Dedifferentiated amniotic fluid mesenchymal stem cell (primary cell): ENCODE measurements at regions not wholly inside any gene's neighbourhood (a gene's known extent, or its start where the extent isn't known, plus 50 kb on each side); places are given as distances from the start of the nearest gene placed in this dataset.
A peak's percentile ranks its signal among the peaks of the same experiment; 100 is the strongest.
"Not testable (repeated sequence)": the region's sequence is repeated elsewhere in the genome, so short reads cannot be mapped to it uniquely, and the experiment has no call there.

Experiments
- DNase-seq: peaks from one replicate; pipeline ENCODE4 v3.0.0-alpha.2; 2016; ENCODE audit errors: extremely low spot score

DNA sequence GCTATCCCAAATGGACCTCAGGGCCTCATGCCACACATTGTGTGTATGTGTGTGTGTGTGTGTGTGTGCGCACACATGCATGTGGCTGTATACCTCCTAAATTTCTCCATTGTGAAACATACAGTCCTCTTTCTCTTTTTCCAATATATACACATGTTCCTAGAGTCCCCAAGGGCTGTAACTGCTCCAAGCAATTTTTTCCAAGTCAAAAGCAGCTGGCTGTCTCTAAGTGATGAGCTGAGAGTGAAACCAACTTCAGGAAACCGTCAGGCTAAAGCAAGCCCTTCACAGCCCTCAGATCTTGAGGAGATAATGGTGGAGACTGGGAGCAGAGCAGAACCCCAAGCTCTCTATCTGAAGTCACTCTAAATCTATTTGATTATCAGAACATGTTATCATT is 496.1 kb upstream of the DIPK2B start:
- no peak for DNase-seq

DNA sequence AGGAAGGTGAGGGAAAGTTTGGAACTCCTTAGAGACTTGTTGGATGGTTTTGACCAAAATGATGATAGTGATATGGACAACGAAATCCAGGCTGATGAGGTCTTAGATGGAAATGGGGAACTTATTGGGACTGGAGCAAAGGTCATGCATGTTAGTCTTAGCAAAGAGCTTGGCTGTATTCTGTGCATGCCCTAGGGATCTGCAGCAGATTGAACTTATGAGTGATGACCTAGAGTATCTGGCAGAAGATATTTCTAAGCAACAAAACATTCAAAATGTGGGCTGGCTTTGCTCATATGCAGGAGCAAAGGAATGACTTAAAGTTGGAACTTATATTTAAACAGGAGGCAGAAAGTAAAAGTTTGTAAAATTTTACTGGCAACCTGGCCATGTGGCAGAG is 489.3 kb upstream of the DIPK2B start:
- no peak for DNase-seq

DNA sequence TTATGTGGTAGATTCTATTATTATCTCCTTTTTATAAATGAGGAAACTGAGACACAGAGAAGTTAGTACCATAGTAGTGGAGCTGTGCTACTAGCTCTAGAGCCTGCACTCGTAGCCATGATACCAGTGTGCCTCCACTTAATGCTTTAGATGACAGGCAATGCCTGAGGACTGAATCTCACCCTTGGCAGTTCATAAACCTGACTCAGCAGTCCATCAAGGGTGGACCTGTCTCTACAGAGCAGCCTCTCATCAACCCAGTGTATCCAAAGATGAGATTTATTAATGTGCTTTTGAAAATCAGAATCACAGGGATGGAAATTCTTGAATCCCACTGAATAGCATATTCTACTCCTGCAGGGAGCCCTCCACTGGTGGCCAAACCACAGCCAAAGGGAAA is 483.2 kb upstream of the DIPK2B start:
- no peak for DNase-seq

DNA sequence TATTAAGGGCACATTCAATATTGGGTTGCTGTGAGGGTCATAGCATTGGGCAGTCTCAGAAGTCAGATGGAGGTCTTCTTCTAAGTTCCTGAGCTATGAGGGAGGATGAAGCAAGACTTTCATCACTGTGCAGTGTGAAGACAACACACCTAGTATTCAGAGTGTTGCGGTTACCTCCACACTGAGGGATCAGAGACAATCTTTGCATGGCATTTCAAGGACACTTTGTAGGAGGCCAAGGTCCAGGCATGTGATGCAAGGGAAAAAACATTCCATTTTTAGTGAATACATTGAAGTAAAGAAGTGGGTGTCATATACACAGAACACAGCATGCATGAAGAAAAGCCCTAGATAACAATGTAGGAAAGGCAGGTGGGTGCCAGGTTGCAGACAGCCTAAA is 481.2 kb upstream of the DIPK2B start:
- no peak for DNase-seq

DNA sequence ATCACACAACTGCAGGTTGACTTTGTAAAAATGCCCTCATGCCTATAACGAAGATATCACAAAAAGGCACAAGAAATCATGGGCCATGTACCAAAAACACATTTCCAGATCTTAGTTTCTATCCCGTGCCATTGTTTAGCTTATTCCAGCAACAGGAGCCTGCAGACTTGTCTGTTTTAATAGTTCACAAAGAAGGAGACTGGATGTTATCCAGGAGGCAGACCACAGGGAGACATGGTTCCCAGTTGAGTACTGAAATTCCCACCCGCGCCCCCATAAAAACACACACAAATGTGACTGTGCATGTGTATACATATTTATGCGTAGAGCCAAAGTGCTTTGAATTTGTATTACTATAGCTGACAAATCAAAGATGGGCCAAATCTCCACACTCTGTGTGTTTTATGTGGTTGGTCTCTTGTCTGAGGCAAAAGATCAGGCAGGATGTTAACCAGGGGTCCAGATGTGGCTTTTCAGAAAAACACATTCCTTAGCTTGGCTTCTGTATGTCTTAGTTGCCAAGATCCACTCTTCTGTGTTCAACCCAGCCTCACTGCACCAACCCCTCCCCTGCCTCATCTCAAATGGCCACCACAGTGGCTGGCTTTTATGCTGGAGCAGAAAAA is 469.2 kb upstream of the DIPK2B start:
- no peak for DNase-seq

DNA sequence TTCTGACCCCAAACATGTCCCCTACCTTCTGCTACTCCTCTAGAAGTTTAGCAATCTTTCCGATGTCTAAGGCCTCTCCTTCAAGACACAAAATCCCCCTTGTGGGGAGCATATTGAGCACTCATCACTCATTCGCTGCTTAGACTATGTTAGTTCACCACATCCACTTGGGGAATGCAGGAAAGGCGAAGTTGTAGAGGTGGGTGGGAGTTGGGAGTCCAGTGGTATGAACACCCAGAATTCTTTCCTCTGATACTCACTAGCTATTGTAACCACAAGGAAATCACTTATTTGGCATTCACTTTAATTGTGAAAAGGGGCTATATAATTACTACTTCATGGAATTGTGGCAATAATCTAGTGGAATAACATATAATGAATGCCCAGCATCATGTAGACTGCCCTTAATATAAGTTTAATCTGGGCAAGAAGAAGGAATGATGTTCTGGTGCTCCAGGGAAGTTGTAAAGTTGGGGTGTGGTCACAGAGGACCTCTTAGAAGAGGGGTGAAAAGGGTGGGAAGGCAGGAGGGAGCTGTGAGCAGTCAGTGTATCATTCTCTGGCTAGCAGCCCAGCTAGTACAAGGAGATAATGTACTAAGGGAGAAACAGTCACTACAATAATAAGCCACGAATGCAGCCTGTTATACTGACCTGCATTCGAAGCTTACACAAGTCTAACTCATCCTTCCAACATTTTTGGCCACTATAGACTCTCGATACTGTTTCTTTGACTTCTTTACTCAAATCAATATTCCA is 468.2 kb upstream of the DIPK2B start:
- peak; percentile 47 for DNase-seq

DNA sequence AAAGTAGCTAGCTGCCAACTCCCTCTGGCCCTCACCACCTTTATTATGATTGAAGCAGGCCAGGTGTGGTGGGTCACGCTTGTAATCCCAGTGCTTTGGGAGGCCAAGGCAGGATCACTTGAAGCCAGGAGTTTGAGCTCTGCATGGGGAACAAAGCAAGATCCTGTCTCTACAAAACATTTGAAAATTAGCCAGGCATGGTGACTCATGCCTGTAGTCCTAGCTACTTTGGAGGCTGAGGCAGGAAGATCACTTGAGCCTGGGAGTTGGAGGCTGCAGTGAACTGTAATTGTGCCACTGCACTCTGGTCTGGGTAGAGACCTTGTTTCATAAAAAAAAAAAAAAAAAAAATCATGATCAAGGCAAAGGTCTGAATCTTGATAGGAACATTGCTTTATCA is 467.0 kb upstream of the DIPK2B start:
- DNase-seq: no peak

DNA sequence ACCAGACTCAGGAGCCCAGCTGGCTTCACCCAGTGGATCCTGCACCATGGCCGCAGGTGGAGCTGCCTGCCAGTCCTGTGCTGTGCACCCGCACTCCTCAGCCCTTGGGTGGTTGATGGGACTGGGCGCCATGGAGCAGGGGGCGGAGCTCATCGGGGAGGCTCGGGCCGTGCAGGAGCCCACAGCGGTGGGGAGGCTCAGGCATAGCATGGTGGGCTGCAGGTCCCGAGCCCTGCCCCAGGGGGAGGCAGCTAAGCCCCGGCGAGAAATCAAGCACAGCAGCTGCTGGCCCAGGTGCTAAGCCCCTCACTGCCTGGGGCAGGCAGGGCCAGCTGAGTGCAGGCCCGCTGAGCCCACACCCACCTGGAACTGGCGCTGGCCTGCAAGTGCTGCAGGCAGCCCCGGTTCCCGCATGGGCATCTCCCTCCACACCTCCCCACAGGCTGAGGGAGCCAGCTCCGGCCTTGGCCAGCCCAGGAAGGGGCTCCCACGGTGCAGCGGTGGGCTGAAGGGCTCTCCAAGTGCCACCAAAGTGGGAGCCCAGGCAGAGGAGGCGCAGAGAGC is 464.1 kb upstream of the DIPK2B start:
- no peak for DNase-seq

DNA sequence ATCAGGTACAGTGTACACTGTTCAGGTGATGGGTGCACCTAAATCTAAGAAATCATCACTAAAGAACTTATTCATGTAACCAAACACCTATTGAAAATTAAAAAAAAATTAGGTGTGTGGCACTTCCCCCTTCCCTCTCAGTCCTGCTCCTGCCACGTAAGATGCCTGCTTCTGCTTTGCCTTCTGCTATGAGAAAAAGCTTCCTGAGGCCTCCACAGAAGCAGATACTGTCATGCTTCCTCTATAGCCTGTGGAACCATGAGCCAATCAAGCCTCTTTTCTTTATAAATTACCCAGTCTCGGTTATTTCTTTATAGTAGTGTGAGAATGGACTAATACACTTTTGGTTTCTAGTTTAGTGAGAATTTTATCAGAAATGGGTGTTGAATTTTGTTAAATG is 459.8 kb upstream of the DIPK2B start:
- DNase-seq: no peak

DNA sequence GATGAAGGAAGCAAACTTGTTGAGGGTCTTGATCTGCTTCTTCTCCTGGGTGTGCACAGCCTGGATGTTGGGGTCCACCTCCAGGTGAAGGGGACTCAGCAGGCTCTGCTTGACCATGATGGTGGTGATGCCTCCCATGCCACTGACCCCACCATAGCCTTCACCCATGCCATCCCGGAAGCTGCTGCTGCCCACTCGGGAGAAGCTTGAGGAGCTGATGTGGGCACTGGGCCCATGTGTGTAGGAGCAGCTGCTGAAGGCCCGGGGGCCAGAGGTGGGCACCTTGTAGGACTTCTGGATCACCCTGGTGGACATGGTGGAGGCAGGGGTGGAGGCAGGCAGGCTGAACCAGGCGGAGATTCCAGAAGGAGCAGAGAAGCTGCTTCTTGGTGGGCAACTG is 432.7 kb upstream of the DIPK2B start:
- DNase-seq: no peak

DNA sequence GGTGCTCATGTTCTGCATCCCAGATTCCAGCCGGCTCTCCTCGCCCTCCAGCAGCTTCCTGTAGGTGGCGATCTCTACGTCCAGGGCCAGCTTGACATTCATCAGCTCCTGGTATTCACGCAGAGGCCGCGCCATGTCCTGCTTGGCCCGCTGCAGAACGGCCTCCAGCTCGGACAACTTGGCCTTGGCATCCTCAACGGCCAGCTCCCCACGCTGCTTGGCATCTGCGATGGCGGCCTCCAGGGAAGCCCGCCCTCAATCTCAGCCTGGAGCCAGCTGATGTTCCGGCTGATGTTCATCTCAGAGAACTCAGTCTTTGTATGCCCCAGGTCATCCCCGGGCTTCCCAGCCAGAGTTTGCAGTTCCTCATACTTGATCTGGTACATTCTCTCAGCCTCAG is 431.8 kb upstream of the DIPK2B start:
- DNase-seq: no peak

DNA sequence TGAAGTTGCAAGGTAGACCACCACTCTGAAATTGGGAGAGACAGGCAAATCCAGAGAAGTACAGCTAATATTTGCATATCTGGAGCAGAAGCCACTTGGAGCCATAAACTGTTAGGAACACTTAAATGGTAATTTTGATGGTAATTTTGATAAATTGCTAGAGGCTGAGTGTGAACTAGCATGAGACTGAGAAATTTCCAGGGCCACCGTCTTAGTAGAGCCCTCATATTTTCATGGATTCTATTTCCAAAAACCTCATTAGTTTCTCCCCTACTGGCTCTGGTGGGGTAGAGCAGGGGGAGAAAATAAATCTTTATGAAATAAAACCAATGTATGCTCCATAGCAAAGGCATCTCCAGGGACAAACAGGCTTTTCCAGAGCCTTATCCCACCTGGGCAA is 429.4 kb upstream of the DIPK2B start:
- no peak for DNase-seq

DNA sequence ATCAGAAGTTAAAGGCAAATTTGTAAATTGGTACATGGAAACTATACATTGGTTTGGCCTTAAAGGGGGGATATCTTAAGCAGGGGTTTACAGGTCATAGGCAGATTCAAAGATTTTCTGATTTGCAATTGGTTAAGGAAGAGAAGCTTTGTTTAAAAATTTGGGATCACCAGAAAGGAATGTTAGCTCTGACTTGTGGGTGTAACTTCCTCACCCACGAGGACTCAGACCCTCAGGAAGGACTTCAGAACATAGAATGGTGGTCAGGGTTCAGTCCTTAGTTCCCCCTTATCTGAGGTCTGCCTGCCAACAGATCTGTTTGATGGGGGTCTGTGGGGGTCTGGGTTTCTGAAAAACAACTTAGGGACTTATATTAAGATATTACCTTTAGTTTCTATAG is 427.4 kb upstream of the DIPK2B start:
- no peak for DNase-seq

DNA sequence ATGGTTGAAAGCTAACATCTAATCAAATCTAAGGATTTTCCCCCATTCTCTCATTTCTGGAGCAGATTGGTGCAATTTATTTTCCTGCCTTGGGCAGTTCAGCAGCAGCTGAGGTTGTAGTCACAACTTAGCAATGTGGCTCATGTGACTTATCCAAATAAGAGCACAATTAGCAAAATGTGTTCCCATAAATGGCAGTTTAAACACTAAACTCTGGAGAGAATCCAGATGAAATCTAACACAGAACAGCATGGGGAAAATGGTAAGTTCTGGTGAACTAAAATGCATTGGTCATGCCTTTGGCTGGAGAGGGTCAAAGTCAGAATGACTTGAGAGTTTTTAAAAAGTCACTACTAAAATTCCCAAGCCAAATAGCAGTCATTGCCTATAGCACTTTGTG is 422.6 kb upstream of the DIPK2B start:
- peak; percentile 75 for DNase-seq

DNA sequence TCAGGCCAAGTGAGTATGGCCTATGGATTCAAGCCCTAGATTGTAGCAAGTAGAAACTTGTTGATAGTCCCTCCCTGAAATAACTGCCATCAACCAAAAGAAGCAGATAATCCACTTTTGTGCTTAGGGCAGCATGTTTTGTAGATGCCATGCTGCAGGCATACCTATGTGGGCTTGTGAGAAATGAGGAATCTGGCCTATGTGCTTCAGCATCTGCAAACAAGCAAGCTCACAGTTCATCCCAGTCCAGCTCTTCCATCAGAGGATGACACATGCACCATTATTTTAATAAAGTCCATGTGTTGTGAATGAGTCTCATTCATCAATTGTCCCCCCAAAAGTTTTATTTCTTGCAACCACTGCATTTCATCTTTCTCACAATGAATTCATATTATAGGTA is 421.9 kb upstream of the DIPK2B start:
- no peak for DNase-seq

DNA sequence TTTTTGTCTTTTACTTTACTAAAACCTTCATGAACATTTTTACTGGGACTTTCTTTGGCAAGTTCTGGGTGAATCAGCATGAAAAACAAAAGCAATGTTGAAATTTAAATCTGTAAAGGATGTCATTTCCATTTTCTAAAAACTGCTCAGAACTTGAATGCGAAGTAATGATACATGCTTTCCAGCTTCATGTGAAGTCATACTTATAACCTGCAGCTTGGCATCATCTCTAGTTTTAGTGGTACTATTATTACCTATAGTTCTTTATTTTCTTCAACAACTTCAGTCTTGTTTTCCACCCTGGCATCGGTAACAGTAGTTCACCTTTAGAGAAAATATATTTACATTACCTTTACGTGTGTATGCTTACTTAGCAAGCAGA is 421.4 kb upstream of the DIPK2B start:
- no peak for DNase-seq

DNA sequence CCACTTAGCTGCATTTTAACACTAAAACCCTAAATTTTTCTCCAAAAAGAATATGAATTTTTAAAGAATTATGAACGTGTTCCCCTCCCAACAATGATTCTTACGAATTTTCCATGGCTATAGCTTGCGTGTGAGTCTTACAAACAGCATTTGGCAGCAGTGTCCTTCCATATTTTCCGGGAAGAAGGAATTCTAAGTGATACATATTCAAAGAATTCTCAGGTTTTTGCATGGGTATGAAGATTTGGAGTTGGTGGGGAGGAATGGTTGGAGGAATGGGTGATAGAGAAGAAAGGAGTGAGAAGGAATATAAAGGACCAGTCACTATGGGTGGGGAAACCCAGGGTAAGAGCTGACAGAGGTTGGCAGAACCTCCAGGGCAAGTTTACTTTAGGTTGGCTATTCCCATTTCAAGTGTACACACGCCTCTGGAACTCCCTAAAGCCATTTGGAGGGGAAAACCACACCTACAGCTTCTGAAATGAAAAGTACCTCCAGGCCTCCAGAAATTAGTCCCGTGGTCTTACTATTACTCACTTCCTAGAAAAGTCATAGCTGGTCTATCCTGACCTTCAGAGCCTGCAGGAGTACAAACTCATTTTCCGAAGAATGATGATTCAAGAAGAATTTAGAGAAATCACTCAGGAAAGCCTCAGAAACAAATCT is 420.8 kb upstream of the DIPK2B start:
- peak; percentile 24 for DNase-seq

DNA sequence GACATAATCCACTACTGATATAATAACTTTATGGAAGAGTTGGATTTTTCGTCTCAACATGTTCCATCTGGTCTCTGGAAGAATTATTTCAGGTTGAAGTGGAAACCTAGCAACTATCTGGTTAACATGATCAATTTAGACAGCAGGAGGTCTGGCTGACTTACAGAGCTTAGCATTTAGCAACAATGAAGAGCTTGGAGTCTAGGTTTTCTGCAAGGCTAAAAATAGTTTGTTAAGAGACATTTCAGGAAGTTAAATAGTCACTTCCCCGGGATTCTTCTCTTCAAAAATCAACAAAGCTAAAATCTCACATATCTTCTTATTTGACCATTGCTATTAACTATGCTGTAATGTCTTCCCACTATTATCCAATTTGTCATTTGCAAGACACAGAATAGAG is 418.6 kb upstream of the DIPK2B start:
- no peak for DNase-seq

DNA sequence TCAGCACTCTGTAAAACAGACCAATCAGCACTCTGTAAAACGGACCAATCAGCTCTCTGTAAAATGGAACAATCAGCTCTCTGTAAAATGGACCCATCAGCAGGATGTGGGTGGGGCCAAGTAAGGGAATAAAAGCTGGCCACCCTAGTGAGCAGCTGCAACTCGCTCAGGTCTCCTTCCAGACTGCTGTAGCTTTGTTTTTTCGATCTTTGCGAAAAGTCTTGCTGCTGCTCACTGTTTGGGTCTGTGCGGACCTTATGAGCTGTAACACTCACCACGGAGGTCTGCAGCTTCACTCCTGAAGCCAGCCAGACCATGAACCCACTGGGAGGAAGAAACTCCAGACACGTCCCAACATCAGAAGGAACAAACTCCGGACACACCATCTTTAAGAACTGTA is 414.9 kb upstream of the DIPK2B start:
- DNase-seq: not testable (repeated sequence)

DNA sequence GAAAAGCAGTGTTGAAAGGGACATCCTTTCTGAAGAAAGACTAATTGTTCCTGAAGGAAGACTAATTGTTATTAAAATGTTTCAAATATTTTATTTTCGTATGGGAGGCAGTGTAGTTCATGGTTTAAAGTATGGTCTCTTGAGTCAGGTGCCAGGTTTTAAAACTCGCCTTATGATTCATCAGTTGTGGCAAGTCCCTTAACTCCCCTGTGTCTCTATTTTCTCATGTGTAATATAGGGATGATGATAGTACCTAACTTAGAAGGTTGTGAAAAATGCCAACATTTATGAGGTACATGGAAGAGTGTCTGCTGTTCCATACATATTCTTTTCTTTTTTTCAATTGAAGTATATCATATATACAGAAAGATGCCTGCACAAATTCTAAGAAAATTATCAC is 414.2 kb upstream of the DIPK2B start:
- no peak for DNase-seq

DNA sequence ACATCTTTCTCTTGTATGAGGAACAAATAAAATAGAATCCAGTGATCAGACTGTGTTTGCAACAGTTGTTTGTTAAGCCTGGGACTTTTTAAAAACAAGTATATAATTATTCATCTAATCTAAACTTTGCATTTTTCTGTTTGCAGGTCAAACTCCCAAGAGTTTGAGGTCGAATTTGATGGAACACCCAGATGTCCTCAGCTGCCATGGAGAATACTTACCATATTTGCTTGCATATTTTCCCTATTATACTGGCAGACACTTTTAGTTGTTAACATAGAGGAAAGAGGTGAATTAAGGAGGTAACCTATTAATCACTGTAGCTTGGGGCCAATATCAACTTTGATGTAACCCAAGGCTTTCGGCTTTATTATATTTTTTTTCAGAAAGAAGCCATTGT is 401.5 kb upstream of the DIPK2B start:
- no peak for DNase-seq

DNA sequence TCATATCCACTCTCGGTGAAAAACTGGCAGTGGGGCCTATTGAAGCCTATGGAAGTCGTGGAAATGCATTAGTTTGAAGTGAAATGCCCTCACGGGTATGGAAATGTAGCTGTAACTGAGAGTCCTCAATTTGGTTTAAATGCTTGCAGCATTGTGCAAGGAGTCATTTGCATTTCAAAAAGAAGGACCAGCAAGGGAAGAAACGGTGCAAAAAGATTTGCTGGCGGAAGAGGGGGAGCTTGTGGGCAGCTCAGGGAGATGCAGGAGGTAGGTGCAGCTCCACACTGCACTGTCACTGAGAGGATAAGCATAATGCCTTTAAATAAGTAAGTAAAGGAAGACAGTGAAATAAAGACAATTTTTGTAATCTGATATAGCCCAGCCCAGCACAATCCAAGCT is 400.4 kb upstream of the DIPK2B start:
- no peak for DNase-seq

DNA sequence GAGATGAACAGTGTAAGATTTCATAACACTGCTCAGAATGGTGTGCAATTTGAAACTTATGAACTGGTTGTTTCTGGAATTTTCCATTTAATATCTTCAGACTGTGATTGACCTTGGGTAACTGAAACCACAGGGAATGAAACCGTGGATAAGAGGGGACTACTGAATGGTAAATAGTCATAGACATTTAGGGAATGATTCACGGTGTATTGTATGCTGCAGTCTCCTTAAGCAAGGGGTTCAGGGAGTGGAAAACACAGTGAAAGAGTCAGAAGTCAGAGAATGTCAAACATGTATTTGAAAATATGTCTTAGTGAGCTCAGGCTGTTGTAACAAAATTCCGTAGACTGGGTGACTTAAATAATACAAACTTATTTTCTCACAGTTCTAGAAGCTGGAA is 398.2 kb upstream of the DIPK2B start:
- DNase-seq: peak; percentile 47
